Mammary epithelial cell (primary cell): ENCODE measurements at regions not wholly inside any gene's neighbourhood (a gene's known extent, or its start where the extent isn't known, plus 50 kb on each side); places are given as distances from the start of the nearest gene placed in this dataset.

Source experiments
- EZH2 ChIP-seq: IDR thresholded peaks from 2 replicates; pipeline ENCODE4 v1.6.1; 2012; ENCODE audit warnings: low read length, inconsistent platforms, borderline replicate concordance
- TF ChIP-seq, protein P1 (sequence below), 2 donors: IDR thresholded peaks in 1 of 2; conservative IDR thresholded peaks in 1 of 2; 2 replicates each; pipeline ENCODE4 v1.5.1; 2011 to 2012; ENCODE audit warnings: inconsistent platforms in 2 of 2, low read length in 2 of 2, mild to moderate bottlenecking in 2 of 2, control low read depth in 1 of 2, low read depth in 1 of 2; ENCODE audit not compliant: insufficient read depth in 1 of 2; ENCODE audit errors: extremely low read depth in 1 of 2

DNA sequence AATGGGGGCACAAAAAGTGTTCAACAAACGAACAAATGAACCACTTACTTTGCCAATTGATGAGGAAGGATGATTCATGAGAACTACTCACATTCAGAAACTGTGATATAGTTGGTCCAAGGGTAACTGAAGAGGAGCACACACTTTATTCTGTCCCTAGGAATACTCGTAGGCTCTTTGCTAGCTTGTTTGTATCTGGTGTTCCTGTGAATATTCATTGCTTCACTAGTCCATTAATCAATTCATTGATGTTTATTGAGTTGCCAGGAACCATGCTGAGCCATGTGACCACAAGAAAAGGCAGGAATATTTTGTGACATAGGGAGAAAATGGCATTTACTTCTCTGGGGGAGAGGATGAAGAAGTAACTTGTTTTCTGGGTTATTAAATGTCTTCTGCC lies 338.3 kb downstream of the IL20RB start:
- TF ChIP-seq, protein P1, sequence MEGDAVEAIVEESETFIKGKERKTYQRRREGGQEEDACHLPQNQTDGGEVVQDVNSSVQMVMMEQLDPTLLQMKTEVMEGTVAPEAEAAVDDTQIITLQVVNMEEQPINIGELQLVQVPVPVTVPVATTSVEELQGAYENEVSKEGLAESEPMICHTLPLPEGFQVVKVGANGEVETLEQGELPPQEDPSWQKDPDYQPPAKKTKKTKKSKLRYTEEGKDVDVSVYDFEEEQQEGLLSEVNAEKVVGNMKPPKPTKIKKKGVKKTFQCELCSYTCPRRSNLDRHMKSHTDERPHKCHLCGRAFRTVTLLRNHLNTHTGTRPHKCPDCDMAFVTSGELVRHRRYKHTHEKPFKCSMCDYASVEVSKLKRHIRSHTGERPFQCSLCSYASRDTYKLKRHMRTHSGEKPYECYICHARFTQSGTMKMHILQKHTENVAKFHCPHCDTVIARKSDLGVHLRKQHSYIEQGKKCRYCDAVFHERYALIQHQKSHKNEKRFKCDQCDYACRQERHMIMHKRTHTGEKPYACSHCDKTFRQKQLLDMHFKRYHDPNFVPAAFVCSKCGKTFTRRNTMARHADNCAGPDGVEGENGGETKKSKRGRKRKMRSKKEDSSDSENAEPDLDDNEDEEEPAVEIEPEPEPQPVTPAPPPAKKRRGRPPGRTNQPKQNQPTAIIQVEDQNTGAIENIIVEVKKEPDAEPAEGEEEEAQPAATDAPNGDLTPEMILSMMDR (conservative IDR thresholded peaks at IDR 0.05 in 1 of 2, IDR thresholded peaks at IDR 0.05 in 1 of 2; ENCODE audit: extremely low read depth in 1 of 2, insufficient read depth in 1 of 2, low read depth in 1 of 2, low read length in 2 of 2), result no peak
- TF ChIP-seq EZH2, result no peak
